Transverse colon (tissue), 4 donors: ENCODE measurements at regions not wholly inside any gene's neighbourhood (a gene's known extent, or its start where the extent isn't known, plus 50 kb on each side); places are given as distances from the start of the nearest gene placed in this dataset.

Experiments
- CTCF ChIP-seq, 5 experiments: fragments of 200-600 bp in 3 of 5; fragments of 450-650 bp in 2 of 5; sonication (generic) in 3 of 5; IDR thresholded peaks; 1 replicate in 2 of 5; 2 replicates in 3 of 5; pipeline ENCODE4 v1.5.1; 2016 to 2017; ENCODE audit warnings: antibody characterized with exemption in 5 of 5, inconsistent platforms in 3 of 5, mild to moderate bottlenecking in 2 of 5, moderate library complexity in 1 of 5
- EP300 ChIP-seq: sonication (generic); formaldehyde crosslinking; IDR thresholded peaks from one replicate; pipeline ENCODE4 v1.6.1; 2017; ENCODE audit warnings: antibody characterized with exemption, low read depth
- POLR2A ChIP-seq: fragments of 450-650 bp; IDR thresholded peaks from one replicate; pipeline ENCODE4 v1.6.1; 2016; ENCODE audit warnings: antibody characterized with exemption, mild to moderate bottlenecking, moderate library complexity
- POLR2AphosphoS5 ChIP-seq, 3 donors: sonication (generic); formaldehyde crosslinking; IDR thresholded peaks; one replicate each; pipeline ENCODE4 v1.6.1; 2016; ENCODE audit warnings: antibody characterized with exemption in 3 of 3

GRCh38 chr5:58286741-58287140 is 173.1 kb downstream of the PLK2 start:
- TF ChIP-seq CTCF (IDR thresholded peaks at IDR 0.05) (no peak), POLR2A (no peak), POLR2AphosphoS5 (IDR thresholded peaks at IDR 0.05) (no peak), EP300 (no peak)
